ENCODE measurements at regions not wholly inside any gene's neighbourhood (a gene's known extent, or its start where the extent isn't known, plus 50 kb on each side); places are given as distances from the start of the nearest gene placed in this dataset.

- Mint-ChIP-seq H3K9me3 (peaks cover 2% of the 10 kb centered on the region), H3K4me3 (no peak overlapping the region), H3K27ac (peak overlapping the region; percentile 8), H3K36me3 (peaks cover 17% of the 10 kb centered on the region), H3K27me3 (no peaks in the 10 kb centered on the region), H3K4me1 (peaks cover 63% of the 10 kb centered on the region)
- DNase-seq: no peak
- no peak for ATAC-seq (ENCODE audit: low read depth)
- POLR2A ChIA-PET: interaction anchor here (1.8 to 9.9 kb wide), 4 partner anchors 152 to 213 kb away, joined by 4 to 273 read pairs (median 86); partner anchors contain the start of gene ARL4C
Measured at GRCh38 chr2:234287650-234288049, 209.2 kb downstream of the ARL4C start.

- Mint-ChIP-seq H3K36me3 (peaks cover 23% of the 10 kb centered on the region), H3K9me3 (peaks cover 3% of the 10 kb centered on the region), H3K4me1 (peaks cover 57% of the 10 kb centered on the region), H3K27ac (peak overlapping the region; percentile 37), H3K27me3 (no peaks in the 10 kb centered on the region), H3K4me3 (no peak overlapping the region)
- DNase-seq: no peak
- POLR2A ChIA-PET: interaction anchor here (9.9 kb wide), 1 partner anchor 208 kb away, joined by 273 read pairs; the partner anchor contains the start of gene ARL4C
- ATAC-seq (ENCODE audit: low read depth): no peak
Measured at GRCh38 chr2:234286956-234287355, 209.9 kb downstream of the ARL4C start.

GRCh38 chr2:234286118-234286598, 210.7 kb downstream of the ARL4C start:
- ATAC-seq (ENCODE audit: low read depth): no peak
- H3K27me3 Mint-ChIP-seq: no peaks in the 10 kb centered on the region
- POLR2A ChIA-PET: interaction anchor here (0.7 kb wide), 1 partner anchor 166 kb away, joined by 3 read pairs; no protein-coding TSS in a partner anchor
- no peak overlapping the region for H3K4me3 Mint-ChIP-seq
- no peak overlapping the region for H3K27ac Mint-ChIP-seq
- H3K4me1 Mint-ChIP-seq: peaks cover 50% of the 10 kb centered on the region
- H3K36me3 Mint-ChIP-seq: peaks cover 24% of the 10 kb centered on the region
- peaks cover 4% of the 10 kb centered on the region for H3K9me3 Mint-ChIP-seq
- no peak for DNase-seq

- no peaks in the 10 kb centered on the region for H3K27me3 Mint-ChIP-seq
- H3K4me1 Mint-ChIP-seq: peaks cover 49% of the 10 kb centered on the region
- POLR2A ChIA-PET: interaction anchor here (0.5 to 0.7 kb wide), 2 partner anchors 85 to 167 kb away, joined by 3 read pairs; no protein-coding TSS in a partner anchor
- DNase-seq (no peak), ATAC-seq (ENCODE audit: low read depth) (no peak)
- no peak overlapping the region for H3K27ac Mint-ChIP-seq
- H3K9me3 Mint-ChIP-seq: peaks cover 5% of the 10 kb centered on the region
- H3K36me3 Mint-ChIP-seq: peaks cover 31% of the 10 kb centered on the region
- H3K4me3 Mint-ChIP-seq: no peak overlapping the region
Measured at GRCh38 chr2:234285541-234285940, 211.3 kb downstream of the ARL4C start.

- no peak for ATAC-seq (ENCODE audit: low read depth)
- Mint-ChIP-seq H3K36me3 (peaks cover 55% of the 10 kb centered on the region), H3K27me3 (no peaks in the 10 kb centered on the region), H3K27ac (peak overlapping the region; percentile 81), H3K9me3 (peaks cover 16% of the 10 kb centered on the region), H3K4me1 (peaks cover 46% of the 10 kb centered on the region), H3K4me3 (peak overlapping the region; percentile 50)
- DNase-seq: no peak
- POLR2A ChIA-PET: interaction anchor here (0.6 to 2.0 kb wide), 5 partner anchors 10 to 216 kb away, joined by 3 to 9 read pairs (median 3); no protein-coding TSS in a partner anchor
Measured at GRCh38 chr2:234279637-234280036, 217.2 kb downstream of the ARL4C start.

GRCh38 chr2:234278556-234279255, 218.2 kb downstream of the ARL4C start:
- ATAC-seq (ENCODE audit: low read depth) (peak; percentile 80), DNase-seq (no peak)
- Mint-ChIP-seq H3K27me3 (no peaks in the 10 kb centered on the region), H3K4me3 (peak overlapping the region; percentile 50), H3K27ac (peak overlapping the region; percentile 81), H3K36me3 (peaks cover 55% of the 10 kb centered on the region), H3K4me1 (peaks cover 53% of the 10 kb centered on the region), H3K9me3 (peaks cover 16% of the 10 kb centered on the region)
- POLR2A ChIA-PET: interaction anchor here (1.2 to 1.4 kb wide), 2 partner anchors 11 to 13 kb away, joined by 3 to 5 read pairs; no protein-coding TSS in a partner anchor

GRCh38 chr2:234275515-234275914, 221.4 kb downstream of the ARL4C start:
- Mint-ChIP-seq H3K36me3 (peaks cover 43% of the 10 kb centered on the region), H3K4me3 (peak overlapping the region; percentile 1), H3K4me1 (peaks cover 68% of the 10 kb centered on the region), H3K27me3 (no peaks in the 10 kb centered on the region), H3K27ac (peak overlapping the region; percentile 26), H3K9me3 (peaks cover 10% of the 10 kb centered on the region)
- POLR2A ChIA-PET: no interaction called here
- ATAC-seq (ENCODE audit: low read depth) (no peak), DNase-seq (no peak)

- POLR2A ChIA-PET: no interaction called here
- peaks cover 72% of the 10 kb centered on the region for H3K4me1 Mint-ChIP-seq
- DNase-seq (no peak), ATAC-seq (ENCODE audit: low read depth) (peak; percentile 57)
- H3K4me3 Mint-ChIP-seq: peak overlapping the region; percentile 63
- no peaks in the 10 kb centered on the region for H3K27me3 Mint-ChIP-seq
- peaks cover 3% of the 10 kb centered on the region for H3K9me3 Mint-ChIP-seq
- peak overlapping the region; percentile 84 for H3K27ac Mint-ChIP-seq
- H3K36me3 Mint-ChIP-seq: peaks cover 29% of the 10 kb centered on the region
Measured at GRCh38 chr2:234273887-234274584, 222.8 kb downstream of the ARL4C start.

- DNase-seq: no peak
- Mint-ChIP-seq H3K27ac (peak overlapping the region; percentile 79), H3K4me1 (peaks cover 66% of the 10 kb centered on the region), H3K9me3 (no peaks in the 10 kb centered on the region), H3K4me3 (peak overlapping the region; percentile 31), H3K27me3 (no peaks in the 10 kb centered on the region), H3K36me3 (peaks cover 20% of the 10 kb centered on the region)
- peak; percentile 26 for ATAC-seq (ENCODE audit: low read depth)
- POLR2A ChIA-PET: interaction anchor here (0.6 to 1.1 kb wide), 2 partner anchors 27 to 225 kb away, joined by 4 read pairs; partner anchors contain the start of gene ARL4C
Measured at GRCh38 chr2:234272069-234272850, 221.8 kb downstream of the SPP2 start.

- Mint-ChIP-seq H3K9me3 (no peaks in the 10 kb centered on the region), H3K27ac (no peak overlapping the region), H3K27me3 (no peaks in the 10 kb centered on the region), H3K4me1 (peaks cover 72% of the 10 kb centered on the region), H3K4me3 (no peak overlapping the region), H3K36me3 (peaks cover 16% of the 10 kb centered on the region)
- DNase-seq (no peak), ATAC-seq (ENCODE audit: low read depth) (no peak)
- POLR2A ChIA-PET: interaction anchor here (1.1 kb wide), 1 partner anchor 226 kb away, joined by 4 read pairs; the partner anchor contains the start of gene ARL4C
Measured at GRCh38 chr2:234271338-234271737, 220.8 kb downstream of the SPP2 start.

- POLR2A ChIA-PET: interaction anchor here (0.7 kb wide), 1 partner anchor 11 kb away, joined by 3 read pairs; no protein-coding TSS in a partner anchor
- H3K4me1 Mint-ChIP-seq: peaks cover 62% of the 10 kb centered on the region
- no peaks in the 10 kb centered on the region for H3K9me3 Mint-ChIP-seq
- H3K27me3 Mint-ChIP-seq: no peaks in the 10 kb centered on the region
- no peak for DNase-seq
- peak overlapping the region; percentile 30 for H3K27ac Mint-ChIP-seq
- ATAC-seq (ENCODE audit: low read depth): no peak
- H3K4me3 Mint-ChIP-seq: no peak overlapping the region
- H3K36me3 Mint-ChIP-seq: peaks cover 13% of the 10 kb centered on the region
Measured at GRCh38 chr2:234269769-234270204, 219.3 kb downstream of the SPP2 start.

GRCh38 chr2:234267534-234267933, 217.0 kb downstream of the SPP2 start:
- peaks cover 41% of the 10 kb centered on the region for H3K4me1 Mint-ChIP-seq
- no peak overlapping the region for H3K4me3 Mint-ChIP-seq
- peak overlapping the region; percentile 46 for H3K27ac Mint-ChIP-seq
- POLR2A ChIA-PET: interaction anchor here (1.2 kb wide), 1 partner anchor 22 kb away, joined by 4 read pairs; no protein-coding TSS in a partner anchor
- H3K9me3 Mint-ChIP-seq: peaks cover 3% of the 10 kb centered on the region
- H3K27me3 Mint-ChIP-seq: no peaks in the 10 kb centered on the region
- ATAC-seq (ENCODE audit: low read depth): peak; percentile 62
- peaks cover 9% of the 10 kb centered on the region for H3K36me3 Mint-ChIP-seq
- DNase-seq: no peak

All from activated naive CD8-positive, alpha-beta T cell treated with anti-CD3 and anti-CD28 coated beads, Interleukin-2, amount 10 ng/mL, durations not matched to agents 7 days and 5 days (primary cell).